HepG2 (cell line): ENCODE measurements at regions not wholly inside any gene's neighbourhood (a gene's known extent, or its start where the extent isn't known, plus 50 kb on each side); places are given as distances from the start of the nearest gene placed in this dataset.

Experiments used
- GABPB1 ChIP-seq: IDR thresholded peaks from 2 replicates; pipeline ENCODE4 v1.6.1; 2016; ENCODE audit warnings: mild to moderate bottlenecking, missing genetic modification reagents, moderate library complexity, missing compliant biosample characterization
- KLF16 ChIP-seq, 2 experiments: sonication (generic) in 1 of 2; formaldehyde crosslinking in 1 of 2; IDR thresholded peaks; 2 replicates each; pipeline versions ENCODE4 v1.6.1 to v1.8.0; 2016 to 2023; ENCODE audit warnings: missing genetic modification reagents in 2 of 2, missing compliant biosample characterization in 1 of 2
- ZNF556 ChIP-seq: sonication (generic); formaldehyde crosslinking; IDR thresholded peaks from 2 replicates; pipeline ENCODE4 v1.4.0; 2020; ENCODE audit warnings: mild to moderate bottlenecking, missing genetic modification reagents, borderline replicate concordance
- ZNF558 ChIP-seq: sonication (generic); formaldehyde crosslinking; IDR thresholded peaks from 2 replicates; pipeline ENCODE4 v1.9.0; 2022; ENCODE audit warnings: mild to moderate bottlenecking, missing genetic modification reagents, borderline replicate concordance
- TF ChIP-seq, protein P1 (sequence below): sonication (generic); formaldehyde crosslinking; conservative IDR thresholded peaks from 2 replicates; pipeline ENCODE4 v1.4.0; 2020; ENCODE audit warnings: missing genetic modification reagents
- TF ChIP-seq, protein P2 (sequence below): fragments of 450-650 bp; IDR thresholded peaks from 2 replicates; pipeline ENCODE4 v1.6.1; 2017; ENCODE audit warnings: mild to moderate bottlenecking
- TF ChIP-seq, protein P3 (sequence below): sonication (generic); formaldehyde crosslinking; IDR thresholded peaks from 2 replicates; pipeline ENCODE4 v1.4.0; 2020; ENCODE audit warnings: mild to moderate bottlenecking, missing genetic modification reagents
- TF ChIP-seq, protein P4 (sequence below): sonication (generic); formaldehyde crosslinking; IDR thresholded peaks from 2 replicates; pipeline ENCODE4 v1.4.0; 2020; ENCODE audit warnings: missing genetic modification reagents

DNA sequence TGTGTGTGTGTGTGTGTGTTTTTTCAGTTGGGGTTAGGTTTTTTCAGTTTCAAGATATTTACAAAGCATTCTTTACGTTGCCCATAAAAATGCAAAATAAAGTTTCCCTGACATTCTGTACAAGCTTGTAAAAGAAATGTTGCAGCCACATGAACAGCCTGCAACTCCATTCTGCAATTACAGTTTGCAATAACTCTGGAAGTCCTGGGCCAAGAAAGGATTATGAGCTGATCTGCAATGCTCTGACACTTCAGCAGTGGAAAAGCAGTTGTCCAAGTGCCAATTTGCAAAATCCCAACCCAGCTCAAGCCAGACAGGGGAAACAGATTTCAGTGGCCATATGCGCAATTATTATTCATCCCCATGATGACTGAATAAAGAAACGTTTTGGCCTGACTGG, 322.1 kb downstream of the MEX3B start (continued):
- TF ChIP-seq GABPB1 (CRISPR knock-in tag) (no peak), KLF16 (CRISPR knock-in tag; IDR thresholded peaks at IDR 0.05) (no peak), ZNF558 (CRISPR knock-in tag) (no peak), ZNF556 (no peak)
- TF ChIP-seq, protein P1, sequence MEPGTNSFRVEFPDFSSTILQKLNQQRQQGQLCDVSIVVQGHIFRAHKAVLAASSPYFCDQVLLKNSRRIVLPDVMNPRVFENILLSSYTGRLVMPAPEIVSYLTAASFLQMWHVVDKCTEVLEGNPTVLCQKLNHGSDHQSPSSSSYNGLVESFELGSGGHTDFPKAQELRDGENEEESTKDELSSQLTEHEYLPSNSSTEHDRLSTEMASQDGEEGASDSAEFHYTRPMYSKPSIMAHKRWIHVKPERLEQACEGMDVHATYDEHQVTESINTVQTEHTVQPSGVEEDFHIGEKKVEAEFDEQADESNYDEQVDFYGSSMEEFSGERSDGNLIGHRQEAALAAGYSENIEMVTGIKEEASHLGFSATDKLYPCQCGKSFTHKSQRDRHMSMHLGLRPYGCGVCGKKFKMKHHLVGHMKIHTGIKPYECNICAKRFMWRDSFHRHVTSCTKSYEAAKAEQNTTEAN (CRISPR knock-in tag), result no peak
- TF ChIP-seq, protein P2, sequence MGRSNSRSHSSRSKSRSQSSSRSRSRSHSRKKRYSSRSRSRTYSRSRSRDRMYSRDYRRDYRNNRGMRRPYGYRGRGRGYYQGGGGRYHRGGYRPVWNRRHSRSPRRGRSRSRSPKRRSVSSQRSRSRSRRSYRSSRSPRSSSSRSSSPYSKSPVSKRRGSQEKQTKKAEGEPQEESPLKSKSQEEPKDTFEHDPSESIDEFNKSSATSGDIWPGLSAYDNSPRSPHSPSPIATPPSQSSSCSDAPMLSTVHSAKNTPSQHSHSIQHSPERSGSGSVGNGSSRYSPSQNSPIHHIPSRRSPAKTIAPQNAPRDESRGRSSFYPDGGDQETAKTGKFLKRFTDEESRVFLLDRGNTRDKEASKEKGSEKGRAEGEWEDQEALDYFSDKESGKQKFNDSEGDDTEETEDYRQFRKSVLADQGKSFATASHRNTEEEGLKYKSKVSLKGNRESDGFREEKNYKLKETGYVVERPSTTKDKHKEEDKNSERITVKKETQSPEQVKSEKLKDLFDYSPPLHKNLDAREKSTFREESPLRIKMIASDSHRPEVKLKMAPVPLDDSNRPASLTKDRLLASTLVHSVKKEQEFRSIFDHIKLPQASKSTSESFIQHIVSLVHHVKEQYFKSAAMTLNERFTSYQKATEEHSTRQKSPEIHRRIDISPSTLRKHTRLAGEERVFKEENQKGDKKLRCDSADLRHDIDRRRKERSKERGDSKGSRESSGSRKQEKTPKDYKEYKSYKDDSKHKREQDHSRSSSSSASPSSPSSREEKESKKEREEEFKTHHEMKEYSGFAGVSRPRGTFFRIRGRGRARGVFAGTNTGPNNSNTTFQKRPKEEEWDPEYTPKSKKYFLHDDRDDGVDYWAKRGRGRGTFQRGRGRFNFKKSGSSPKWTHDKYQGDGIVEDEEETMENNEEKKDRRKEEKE, result no peak
- TF ChIP-seq, protein P3, sequence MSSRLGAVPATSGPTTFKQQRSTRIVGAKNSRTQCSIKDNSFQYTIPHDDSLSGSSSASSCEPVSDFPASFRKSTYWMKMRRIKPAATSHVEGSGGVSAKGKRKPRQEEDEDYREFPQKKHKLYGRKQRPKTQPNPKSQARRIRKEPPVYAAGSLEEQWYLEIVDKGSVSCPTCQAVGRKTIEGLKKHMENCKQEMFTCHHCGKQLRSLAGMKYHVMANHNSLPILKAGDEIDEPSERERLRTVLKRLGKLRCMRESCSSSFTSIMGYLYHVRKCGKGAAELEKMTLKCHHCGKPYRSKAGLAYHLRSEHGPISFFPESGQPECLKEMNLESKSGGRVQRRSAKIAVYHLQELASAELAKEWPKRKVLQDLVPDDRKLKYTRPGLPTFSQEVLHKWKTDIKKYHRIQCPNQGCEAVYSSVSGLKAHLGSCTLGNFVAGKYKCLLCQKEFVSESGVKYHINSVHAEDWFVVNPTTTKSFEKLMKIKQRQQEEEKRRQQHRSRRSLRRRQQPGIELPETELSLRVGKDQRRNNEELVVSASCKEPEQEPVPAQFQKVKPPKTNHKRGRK, result no peak
- TF ChIP-seq, protein P4, sequence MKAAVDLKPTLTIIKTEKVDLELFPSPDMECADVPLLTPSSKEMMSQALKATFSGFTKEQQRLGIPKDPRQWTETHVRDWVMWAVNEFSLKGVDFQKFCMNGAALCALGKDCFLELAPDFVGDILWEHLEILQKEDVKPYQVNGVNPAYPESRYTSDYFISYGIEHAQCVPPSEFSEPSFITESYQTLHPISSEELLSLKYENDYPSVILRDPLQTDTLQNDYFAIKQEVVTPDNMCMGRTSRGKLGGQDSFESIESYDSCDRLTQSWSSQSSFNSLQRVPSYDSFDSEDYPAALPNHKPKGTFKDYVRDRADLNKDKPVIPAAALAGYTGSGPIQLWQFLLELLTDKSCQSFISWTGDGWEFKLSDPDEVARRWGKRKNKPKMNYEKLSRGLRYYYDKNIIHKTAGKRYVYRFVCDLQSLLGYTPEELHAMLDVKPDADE (CRISPR knock-in tag), result no peak
- TF ChIP-seq, all 625 proteins: peak for 0
